ENCODE measurements at regions not wholly inside any gene's neighbourhood (a gene's known extent, or its start where the extent isn't known, plus 50 kb on each side); places are given as distances from the start of the nearest gene placed in this dataset.

- no peak for TF ChIP-seq CTCF (IDR thresholded peaks at IDR 0.05; ENCODE audit: insufficient read depth, low read length)
- no peak overlapping the region for H3K4me3 ChIP-seq (ENCODE audit: low read depth, low read length)
- no peak for DNase-seq (ENCODE audit: low read depth)
Measured at GRCh38 chr3:74315291-74315690, 299.2 kb downstream of the CNTN3 start.

- DNase-seq (ENCODE audit: low read depth) = no peak
- TF ChIP-seq CTCF (IDR thresholded peaks at IDR 0.05; ENCODE audit: insufficient read depth, low read length) = no peak
- no peak overlapping the region for H3K4me3 ChIP-seq (ENCODE audit: low read depth, low read length)
Measured at GRCh38 chr3:74314696-74315095, 299.8 kb downstream of the CNTN3 start.

- DNase-seq (ENCODE audit: low read depth) = no peak
- H3K4me3 ChIP-seq (ENCODE audit: low read depth, low read length) = no peak overlapping the region
- no peak for TF ChIP-seq CTCF (IDR thresholded peaks at IDR 0.05; ENCODE audit: insufficient read depth, low read length)
Measured at GRCh38 chr3:74309716-74310115, 304.7 kb downstream of the CNTN3 start.

- DNase-seq (ENCODE audit: low read depth) = no peak
- H3K4me3 ChIP-seq (ENCODE audit: low read depth, low read length) = no peak overlapping the region
- no peak for TF ChIP-seq CTCF (IDR thresholded peaks at IDR 0.05; ENCODE audit: insufficient read depth, low read length)
Measured at GRCh38 chr3:74304424-74304823, 310.0 kb downstream of the CNTN3 start.

- no peak overlapping the region for H3K4me3 ChIP-seq (ENCODE audit: low read depth, low read length)
- no peak for TF ChIP-seq CTCF (IDR thresholded peaks at IDR 0.05; ENCODE audit: insufficient read depth, low read length)
- DNase-seq (ENCODE audit: low read depth) = no peak
Measured at GRCh38 chr3:74303711-74304110, 310.7 kb downstream of the CNTN3 start.

- no peak for DNase-seq (ENCODE audit: low read depth)
- no peak for TF ChIP-seq CTCF (IDR thresholded peaks at IDR 0.05; ENCODE audit: insufficient read depth, low read length)
Measured at GRCh38 chr3:74302969-74303368, 311.5 kb downstream of the CNTN3 start.

GRCh38 chr3:74302281-74302680 lies 312.2 kb downstream of the CNTN3 start:
- DNase-seq (ENCODE audit: low read depth) = no peak
- H3K4me3 ChIP-seq (ENCODE audit: low read depth, low read length) = no peak overlapping the region
- TF ChIP-seq CTCF (IDR thresholded peaks at IDR 0.05; ENCODE audit: insufficient read depth, low read length) = no peak

More at GRCh38 chr3:74302969-74303368, 311.5 kb downstream of the CNTN3 start:
- no peak overlapping the region for H3K4me3 ChIP-seq (ENCODE audit: low read depth, low read length)
